H9 (cell line): ENCODE measurements at regions not wholly inside any gene's neighbourhood (a gene's known extent, or its start where the extent isn't known, plus 50 kb on each side); places are given as distances from the start of the nearest gene placed in this dataset.

Source experiments
- DNase-seq: peaks from one replicate; pipeline ENCODE4 v3.0.0-alpha.2; 2017
- H2AFZ ChIP-seq: one replicate; pipeline ENCODE4 v1.6.1; 2013; ENCODE audit warnings: mild to moderate bottlenecking, low read length, control low read depth, moderate library complexity
- H2AK5ac ChIP-seq: 2 replicates; pipeline ENCODE4 v1.6.1; 2013; ENCODE audit warnings: low read length, control low read depth, mixed read lengths; ENCODE audit not compliant: insufficient read length
- H2BK120ac ChIP-seq: one replicate; pipeline ENCODE4 v1.6.1; 2013; ENCODE audit warnings: low read depth, mild to moderate bottlenecking, low read length, control low read depth, inconsistent platforms; ENCODE audit not compliant: poor library complexity, severe bottlenecking
- H2BK12ac ChIP-seq: 2 replicates; pipeline ENCODE4 v1.6.1; 2013; ENCODE audit warnings: low read length, control low read depth, mixed read lengths, low read depth; ENCODE audit not compliant: insufficient read length
- H2BK15ac ChIP-seq: 2 replicates; pipeline ENCODE4 v1.6.1; 2013; ENCODE audit warnings: low read depth, low read length, control low read depth
- H2BK20ac ChIP-seq: one replicate; pipeline ENCODE4 v1.6.1; 2013; ENCODE audit warnings: low read depth, mild to moderate bottlenecking, low read length, control low read depth, inconsistent platforms; ENCODE audit not compliant: poor library complexity, severe bottlenecking
- H2BK5ac ChIP-seq: 2 replicates; pipeline ENCODE4 v1.6.1; 2013; ENCODE audit warnings: low read length, control low read depth, mixed read lengths; ENCODE audit not compliant: insufficient read length
- H3K14ac ChIP-seq: 2 replicates; pipeline ENCODE4 v1.6.1; 2013; ENCODE audit warnings: low read length, control low read depth; ENCODE audit not compliant: insufficient read depth
- H3K18ac ChIP-seq: 2 replicates; pipeline ENCODE4 v1.6.1; 2013; ENCODE audit warnings: low read depth, mild to moderate bottlenecking, mixed read lengths, low read length, control low read depth; ENCODE audit not compliant: insufficient read length
- H3K23ac ChIP-seq: 2 replicates; pipeline ENCODE4 v1.6.1; 2013; ENCODE audit warnings: low read length, control low read depth, mixed read lengths, low read depth; ENCODE audit not compliant: insufficient read length
- H3K23me2 ChIP-seq: 2 replicates; pipeline ENCODE4 v1.6.1; 2013; ENCODE audit warnings: low read depth, mild to moderate bottlenecking, mixed read lengths, low read length, control low read depth; ENCODE audit not compliant: insufficient read length, poor library complexity, severe bottlenecking
- H3K27ac ChIP-seq: 2 replicates; pipeline ENCODE4 v1.5.1; 2013; ENCODE audit warnings: low read length, control low read depth, mixed read lengths, low read depth; ENCODE audit not compliant: insufficient read length
- H3K27me3 ChIP-seq: 2 replicates; pipeline ENCODE4 v1.6.1; 2013; ENCODE audit warnings: low read length, control low read depth, inconsistent platforms; ENCODE audit not compliant: insufficient read depth
- H3K4ac ChIP-seq: 2 replicates; pipeline ENCODE4 v1.6.1; 2013; ENCODE audit warnings: low read depth, mild to moderate bottlenecking, control low read depth, inconsistent platforms, low read length, moderate library complexity
- H3K4me1 ChIP-seq: 2 replicates; pipeline ENCODE4 v1.6.1; 2013; ENCODE audit warnings: low read length, control low read depth, inconsistent platforms; ENCODE audit not compliant: insufficient read depth
- H3K4me2 ChIP-seq: 2 replicates; pipeline ENCODE4 v1.6.1; 2013; ENCODE audit warnings: low read length, control low read depth, mixed read lengths; ENCODE audit not compliant: insufficient read length, insufficient read depth
- H3K56ac ChIP-seq: 2 replicates; pipeline ENCODE4 v1.6.1; 2013; ENCODE audit warnings: low read depth, mild to moderate bottlenecking, mixed read lengths, low read length, control low read depth; ENCODE audit not compliant: insufficient read length
- H3K79me1 ChIP-seq: 2 replicates; pipeline ENCODE4 v1.6.1; 2013; ENCODE audit warnings: low read depth, mild to moderate bottlenecking, moderate library complexity, low read length, control low read depth, inconsistent platforms; ENCODE audit not compliant: insufficient read depth, poor library complexity, severe bottlenecking
- H3K79me2 ChIP-seq: 2 replicates; pipeline ENCODE4 v1.6.1; 2013; ENCODE audit warnings: low read length, control low read depth, inconsistent platforms; ENCODE audit not compliant: insufficient read depth
- H3K9ac ChIP-seq: 2 replicates; pipeline ENCODE4 v1.6.1; 2013; ENCODE audit warnings: low read length, control low read depth, mixed read lengths; ENCODE audit not compliant: insufficient read length; ENCODE audit errors: extremely low read depth
- H3K9me3 ChIP-seq: one replicate; pipeline ENCODE4 v1.6.1; 2013; ENCODE audit warnings: low read depth, low read length, inconsistent platforms; ENCODE audit not compliant: control insufficient read depth
- H3T11ph ChIP-seq: one replicate; pipeline ENCODE4 v1.6.1; 2013; ENCODE audit warnings: mild to moderate bottlenecking, low read length, control low read depth, inconsistent platforms
- H4K20me1 ChIP-seq: one replicate; pipeline ENCODE4 v1.6.1; 2013; ENCODE audit not compliant: control insufficient read depth, insufficient read length, insufficient read depth
- H4K5ac ChIP-seq: 2 replicates; pipeline ENCODE4 v1.6.1; 2013; ENCODE audit warnings: low read depth, mild to moderate bottlenecking, mixed read lengths, low read length, control low read depth; ENCODE audit not compliant: insufficient read length
- H4K8ac ChIP-seq: replicated peaks from 2 replicates; pipeline ENCODE4 v1.6.1; 2013; ENCODE audit warnings: low read length, control low read depth, mixed read lengths, low read depth; ENCODE audit not compliant: insufficient read length
- H4K91ac ChIP-seq: 2 replicates; pipeline ENCODE4 v1.6.1; 2013; ENCODE audit warnings: low read depth, mild to moderate bottlenecking, moderate library complexity, mixed read lengths, low read length, control low read depth; ENCODE audit not compliant: insufficient read length
- H3K27ac Mint-ChIP-seq, 3 experiments: 2 replicates in 2 of 3; 3 replicates in 1 of 3; pipeline ENCODE4 v1.8.0; 2020 to 2021; ENCODE audit warnings: mixed read lengths in 3 of 3, mild to moderate bottlenecking in 1 of 3, moderate library complexity in 1 of 3
- H3K27me3 Mint-ChIP-seq: 2 replicates; pipeline ENCODE4 v1.8.0; 2021; ENCODE audit warnings: low read depth, mild to moderate bottlenecking, moderate library complexity, mixed read lengths
- H3K36me3 Mint-ChIP-seq, 3 experiments: 2 replicates in 2 of 3; 3 replicates in 1 of 3; pipeline ENCODE4 v1.8.0; 2020 to 2021; ENCODE audit warnings: low read depth in 3 of 3, mixed read lengths in 3 of 3; ENCODE audit not compliant: insufficient read depth in 1 of 3
- H3K4me1 Mint-ChIP-seq, 2 experiments: 2 replicates each; pipeline ENCODE4 v1.8.0; 2020; ENCODE audit warnings: mixed read lengths in 2 of 2
- H3K4me3 Mint-ChIP-seq, 2 experiments: 2 replicates in 1 of 2; 3 replicates in 1 of 2; pipeline ENCODE4 v1.8.0; 2020 to 2021; ENCODE audit warnings: mild to moderate bottlenecking in 2 of 2, mixed read lengths in 2 of 2, moderate library complexity in 1 of 2
- H3K9me3 Mint-ChIP-seq, 2 experiments: 2 replicates in 1 of 2; 3 replicates in 1 of 2; pipeline ENCODE4 v1.8.0; 2020; ENCODE audit warnings: mild to moderate bottlenecking in 2 of 2, mixed read lengths in 2 of 2, moderate library complexity in 1 of 2
- WGBS: extraction: QIAGEN DNeasy Blood & Tissue Kit; methylation state at CpG from one replicate; pipeline ENCODE4 v1.1.7; 2013; ENCODE audit warnings: missing lambda C conversion rate, low lambda C conversion rate, mixed read lengths; ENCODE audit not compliant: insufficient read length; ENCODE audit errors: extremely low coverage; 5-methylcytosine and 5-hydroxymethylcytosine counted together
- TF ChIP-seq, protein P1 (sequence below): fragments of 200-600 bp; sonication (generic); conservative IDR thresholded peaks from 3 replicates; pipeline ENCODE4 v1.8.0; 2021; ENCODE audit warnings: antibody characterized with exemption, mild to moderate bottlenecking

- Histone ChIP-seq H3K79me2 (no peaks in the 10 kb centered on the region), H3K18ac (no peak overlapping the region), H2AK5ac (no peak overlapping the region), H3K9ac (no peak overlapping the region), H3K14ac (no peak overlapping the region), H4K5ac (no peak overlapping the region), H2BK20ac (no peak overlapping the region), H4K91ac (no peak overlapping the region), H3K27ac (no peak overlapping the region), H2BK120ac (no peak overlapping the region), H3K4me1 (no peaks in the 10 kb centered on the region), H3K9me3 (no peaks in the 10 kb centered on the region), H3K23ac (no peak overlapping the region), H3K56ac (no peak overlapping the region), H2AFZ (no peak overlapping the region), H4K8ac (no peak overlapping the region), H4K20me1 (no peaks in the 10 kb centered on the region), H3K4ac (no peak overlapping the region), H2BK12ac (no peak overlapping the region), H3T11ph (no peak overlapping the region), H3K4me2 (no peak overlapping the region), H3K27me3 (no peaks in the 10 kb centered on the region), H3K23me2 (no peaks in the 10 kb centered on the region), H3K79me1 (no peaks in the 10 kb centered on the region), H2BK15ac (no peak overlapping the region), H2BK5ac (no peak overlapping the region)
- no CpG with 5 or more reads among the region's 1 CpG for WGBS
- peaks cover 29 to 32% of the 10 kb centered on the region in 2 experiments for H3K9me3 Mint-ChIP-seq
- H3K27ac Mint-ChIP-seq, result no peak overlapping the region
- peaks cover 11 to 28% (median 13%) of the 10 kb centered on the region in 3 experiments for H3K36me3 Mint-ChIP-seq
- H3K4me3 Mint-ChIP-seq, result no peak overlapping the region
- H3K27me3 Mint-ChIP-seq, result no peaks in the 10 kb centered on the region
- no peak for DNase-seq
- TF ChIP-seq, protein P1, sequence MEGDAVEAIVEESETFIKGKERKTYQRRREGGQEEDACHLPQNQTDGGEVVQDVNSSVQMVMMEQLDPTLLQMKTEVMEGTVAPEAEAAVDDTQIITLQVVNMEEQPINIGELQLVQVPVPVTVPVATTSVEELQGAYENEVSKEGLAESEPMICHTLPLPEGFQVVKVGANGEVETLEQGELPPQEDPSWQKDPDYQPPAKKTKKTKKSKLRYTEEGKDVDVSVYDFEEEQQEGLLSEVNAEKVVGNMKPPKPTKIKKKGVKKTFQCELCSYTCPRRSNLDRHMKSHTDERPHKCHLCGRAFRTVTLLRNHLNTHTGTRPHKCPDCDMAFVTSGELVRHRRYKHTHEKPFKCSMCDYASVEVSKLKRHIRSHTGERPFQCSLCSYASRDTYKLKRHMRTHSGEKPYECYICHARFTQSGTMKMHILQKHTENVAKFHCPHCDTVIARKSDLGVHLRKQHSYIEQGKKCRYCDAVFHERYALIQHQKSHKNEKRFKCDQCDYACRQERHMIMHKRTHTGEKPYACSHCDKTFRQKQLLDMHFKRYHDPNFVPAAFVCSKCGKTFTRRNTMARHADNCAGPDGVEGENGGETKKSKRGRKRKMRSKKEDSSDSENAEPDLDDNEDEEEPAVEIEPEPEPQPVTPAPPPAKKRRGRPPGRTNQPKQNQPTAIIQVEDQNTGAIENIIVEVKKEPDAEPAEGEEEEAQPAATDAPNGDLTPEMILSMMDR, result no peak
- H3K4me1 Mint-ChIP-seq, result peaks cover 4 to 7% of the 10 kb centered on the region in 2 experiments
Measured at GRCh38 chr13:103540382-103540765, 474.2 kb upstream of the SLC10A2 start.
